Astrocyte (in vitro differentiated cells and primary cell): ENCODE measurements at regions not wholly inside any gene's neighbourhood (a gene's known extent, or its start where the extent isn't known, plus 50 kb on each side); places are given as distances from the start of the nearest gene placed in this dataset.

Source experiments
- DNase-seq: peaks from one replicate; pipeline ENCODE4 v3.0.0-alpha.2; 2010; ENCODE audit warnings: low read depth
- FAIRE-seq: peaks from 2 replicates; lab custom pipeline; 2011; peaks lifted over from hg19 to GRCh38; lab: Jason Lieb, UNC
- H2AFZ ChIP-seq: 2 replicates; pipeline ENCODE4 v1.6.0; 2012; ENCODE audit warnings: low read depth, low read length, inconsistent platforms
- H3K27ac ChIP-seq: 2 replicates; pipeline ENCODE4 v1.5.1; 2011; ENCODE audit warnings: low read depth, low read length, inconsistent platforms
- H3K27me3 ChIP-seq: 2 replicates; pipeline ENCODE4 v1.6.0; 2011; ENCODE audit warnings: low read length, inconsistent platforms; ENCODE audit not compliant: insufficient read depth
- H3K36me3 ChIP-seq: 2 replicates; pipeline ENCODE4 v1.5.1; 2011; ENCODE audit warnings: low read length, inconsistent platforms; ENCODE audit not compliant: insufficient read depth
- H3K4me1 ChIP-seq: 2 replicates; pipeline ENCODE4 v1.5.1; 2011; ENCODE audit warnings: low read length, inconsistent platforms; ENCODE audit not compliant: insufficient read depth
- H3K4me2 ChIP-seq: 2 replicates; pipeline ENCODE4 v1.6.0; 2012; ENCODE audit warnings: low read length, inconsistent platforms
- H3K4me3 ChIP-seq: 2 replicates; pipeline ENCODE4 v1.5.1; 2011; ENCODE audit warnings: low read depth, mild to moderate bottlenecking, low read length, inconsistent platforms; ENCODE audit not compliant: insufficient read depth
- H3K79me2 ChIP-seq: 2 replicates; pipeline ENCODE4 v1.6.0; 2012; ENCODE audit warnings: mild to moderate bottlenecking, low read length, inconsistent platforms; ENCODE audit not compliant: insufficient read depth
- H3K9ac ChIP-seq: 2 replicates; pipeline ENCODE4 v1.6.0; 2012; ENCODE audit warnings: mild to moderate bottlenecking, low read length, inconsistent platforms
- H3K9me3 ChIP-seq: 2 replicates; pipeline ENCODE4 v1.5.1; 2012; ENCODE audit warnings: low read depth, mild to moderate bottlenecking, low read length, inconsistent platforms; ENCODE audit not compliant: insufficient read depth
- H4K20me1 ChIP-seq: 2 replicates; pipeline ENCODE4 v1.6.0; 2012; ENCODE audit warnings: low read length, inconsistent platforms; ENCODE audit not compliant: insufficient read depth
- H3K27ac Mint-ChIP-seq: one replicate; pipeline ENCODE4 v1.8.0; 2021; ENCODE audit warnings: mild to moderate bottlenecking, mixed read lengths; ENCODE audit not compliant: unreplicated experiment
- H3K27me3 Mint-ChIP-seq: one replicate; pipeline ENCODE4 v1.8.0; 2021; ENCODE audit warnings: low read depth, mixed read lengths; ENCODE audit not compliant: unreplicated experiment
- H3K36me3 Mint-ChIP-seq: one replicate; pipeline ENCODE4 v1.8.0; 2021; ENCODE audit warnings: low read depth, mixed read lengths; ENCODE audit not compliant: unreplicated experiment
- H3K4me1 Mint-ChIP-seq: one replicate; pipeline ENCODE4 v1.8.0; 2021; ENCODE audit warnings: low read depth, mixed read lengths; ENCODE audit not compliant: unreplicated experiment
- H3K4me3 Mint-ChIP-seq: one replicate; pipeline ENCODE4 v1.8.0; 2021; ENCODE audit warnings: mild to moderate bottlenecking, moderate library complexity, mixed read lengths; ENCODE audit not compliant: unreplicated experiment
- H3K9me3 Mint-ChIP-seq: one replicate; pipeline ENCODE4 v1.8.0; 2021; ENCODE audit warnings: mild to moderate bottlenecking, mixed read lengths; ENCODE audit not compliant: unreplicated experiment
- CTCF ChIP-seq: IDR thresholded peaks from 2 replicates; pipeline ENCODE4 v1.5.1; 2011; ENCODE audit warnings: low read depth, mild to moderate bottlenecking, inconsistent platforms, low read length, moderate library complexity; ENCODE audit not compliant: insufficient read depth
- EZH2 ChIP-seq: IDR thresholded peaks from 2 replicates; pipeline ENCODE4 v1.6.1; 2012; ENCODE audit warnings: mild to moderate bottlenecking, low read length, inconsistent platforms; ENCODE audit not compliant: insufficient read depth

DNA sequence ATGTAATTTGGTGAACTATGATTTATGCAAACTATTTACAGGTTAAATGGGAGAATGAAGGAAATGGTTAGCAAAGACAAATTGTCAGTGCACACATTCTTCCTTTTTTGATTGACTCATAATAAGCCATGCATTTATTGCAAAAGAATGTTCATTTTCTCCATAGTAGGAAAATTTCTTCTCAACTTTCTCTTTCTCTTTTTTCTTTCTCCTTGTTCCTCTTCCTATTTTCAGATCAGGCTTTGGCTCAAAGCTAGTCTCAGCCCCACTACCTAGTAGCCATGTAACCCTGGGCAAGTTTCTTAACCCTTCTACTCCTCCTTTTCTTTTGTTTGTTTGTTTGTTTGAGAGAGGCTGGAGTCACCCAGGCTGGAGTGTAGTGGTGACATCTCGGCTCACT lies 156.6 kb downstream of the PIK3R1 start:
- no peaks in the 10 kb centered on the region for H3K27me3 ChIP-seq
- no peak overlapping the region for H3K27ac Mint-ChIP-seq

GRCh38 chr5:68373050-68373449 lies 157.5 kb downstream of the PIK3R1 start:
- Mint-ChIP-seq H3K27me3 (no peaks in the 10 kb centered on the region), H3K36me3 (no peaks in the 10 kb centered on the region), H3K27ac (no peak overlapping the region), H3K4me3 (no peak overlapping the region), H3K4me1 (peaks cover 5% of the 10 kb centered on the region), H3K9me3 (peaks cover 2% of the 10 kb centered on the region)
- H3K9me3 ChIP-seq = no peaks in the 10 kb centered on the region
- no peaks in the 10 kb centered on the region for H4K20me1 ChIP-seq
- H3K4me1 ChIP-seq = peaks cover 9% of the 10 kb centered on the region
- H3K79me2 ChIP-seq = no peaks in the 10 kb centered on the region
- no peaks in the 10 kb centered on the region for H3K36me3 ChIP-seq
- no peak for FAIRE-seq
- H3K27ac ChIP-seq = no peak overlapping the region
- DNase-seq = no peak
- H2AFZ ChIP-seq = no peak overlapping the region
- H3K4me2 ChIP-seq = no peak overlapping the region
- H3K4me3 ChIP-seq = no peak overlapping the region
- no peaks in the 10 kb centered on the region for H3K27me3 ChIP-seq
- TF ChIP-seq CTCF (no peak), EZH2 (no peak)
- no peak overlapping the region for H3K9ac ChIP-seq

More for the DNA sequence above, 156.6 kb downstream of the PIK3R1 start:
- Histone ChIP-seq H2AFZ (no peak overlapping the region), H3K79me2 (no peaks in the 10 kb centered on the region), H3K4me3 (no peak overlapping the region), H3K27ac (no peak overlapping the region), H3K4me1 (peaks cover 9% of the 10 kb centered on the region), H3K36me3 (no peaks in the 10 kb centered on the region), H3K9ac (no peak overlapping the region), H4K20me1 (no peaks in the 10 kb centered on the region), H3K9me3 (no peaks in the 10 kb centered on the region), H3K4me2 (no peak overlapping the region)
- Mint-ChIP-seq H3K4me3 (no peak overlapping the region), H3K27me3 (no peaks in the 10 kb centered on the region), H3K36me3 (no peaks in the 10 kb centered on the region), H3K9me3 (peaks cover 2% of the 10 kb centered on the region), H3K4me1 (peaks cover 10% of the 10 kb centered on the region)
- no peak for FAIRE-seq
- TF ChIP-seq EZH2 = no peak
- no peak for TF ChIP-seq CTCF
- DNase-seq = no peak

DNA sequence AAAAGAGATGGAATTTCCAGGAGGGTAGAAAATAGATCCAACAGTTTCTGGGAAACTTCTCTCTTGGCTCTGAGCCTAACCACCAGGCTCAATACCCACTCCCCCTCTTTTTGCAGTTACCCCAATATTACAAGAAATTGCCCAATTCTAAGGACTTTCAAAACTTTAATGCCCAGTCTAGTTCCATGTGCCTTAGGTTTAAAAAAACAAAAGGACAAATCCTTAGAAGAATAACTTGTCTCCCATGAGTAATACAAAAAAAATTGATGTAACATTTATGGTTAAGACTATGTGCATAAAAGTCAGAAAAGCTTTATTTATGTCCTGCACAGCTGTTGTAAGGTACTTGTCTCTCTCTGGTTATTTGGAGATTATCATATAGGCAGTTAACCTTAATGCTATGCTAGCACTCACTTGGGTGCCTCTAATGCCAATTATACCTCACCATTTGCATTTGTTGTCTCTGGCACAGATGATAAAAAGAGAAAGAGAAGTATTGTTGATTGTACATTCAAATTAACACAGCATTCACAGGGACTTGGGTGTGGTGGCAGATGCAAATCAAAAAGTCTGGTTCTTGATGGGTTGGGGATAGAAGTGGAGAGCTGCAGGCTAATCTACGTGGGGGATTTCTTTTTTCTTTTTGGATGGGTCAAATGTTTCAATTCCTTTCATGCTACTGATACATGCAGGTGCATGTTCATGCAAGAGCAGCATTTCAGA lies 159.4 kb downstream of the PIK3R1 start:
- H3K27me3 Mint-ChIP-seq = no peaks in the 10 kb centered on the region
- Histone ChIP-seq H3K27me3 (no peaks in the 10 kb centered on the region), H3K27ac (no peak overlapping the region), H2AFZ (no peak overlapping the region), H3K4me1 (no peaks in the 10 kb centered on the region), H3K9ac (no peak overlapping the region), H4K20me1 (no peaks in the 10 kb centered on the region), H3K79me2 (no peaks in the 10 kb centered on the region), H3K4me2 (no peak overlapping the region), H3K4me3 (no peak overlapping the region), H3K9me3 (no peaks in the 10 kb centered on the region), H3K36me3 (no peaks in the 10 kb centered on the region)
- no peak for FAIRE-seq
- TF ChIP-seq CTCF = no peak
- TF ChIP-seq EZH2 = no peak
- H3K4me3 Mint-ChIP-seq = no peak overlapping the region
- H3K9me3 Mint-ChIP-seq = peaks cover 2% of the 10 kb centered on the region
- no peak for DNase-seq
- no peaks in the 10 kb centered on the region for H3K36me3 Mint-ChIP-seq
- no peak overlapping the region for H3K27ac Mint-ChIP-seq
- H3K4me1 Mint-ChIP-seq = no peaks in the 10 kb centered on the region
